Activated B cell treated with CpG ODN at 0.5 μM for 24 hours (primary cell): ENCODE measurements at regions not wholly inside any gene's neighbourhood (a gene's known extent, or its start where the extent isn't known, plus 50 kb on each side); places are given as distances from the start of the nearest gene placed in this dataset.

ENCODE experiments used
- ATAC-seq: fragments of 200-7000 bp; cut with Tn5 transposase; one replicate; pipeline ENCODE4 v1.10.0; 2021; ENCODE audit warnings: low read depth, mild to moderate bottlenecking, moderate library complexity
- CTCF ChIA-PET: fragments of 350-600 bp; sonication (Branson Sonifier 250); formaldehyde crosslinking; loops from one replicate; lab custom pipeline; 2021; ENCODE audit warnings: antibody characterized with exemption; lab: Charles Lee
- POLR2A ChIA-PET: fragments of 350-600 bp; sonication (Branson Sonifier 250); formaldehyde crosslinking; loops from one replicate; lab custom pipeline; 2021; ENCODE audit warnings: antibody characterized with exemption; lab: Charles Lee
- DNase-seq: peaks from one replicate; pipeline ENCODE4 v3.0.0; 2022
- H3K27ac Mint-ChIP-seq: one replicate; pipeline ENCODE4 v1.8.0; 2020; ENCODE audit warnings: mixed read lengths
- H3K27me3 Mint-ChIP-seq: one replicate; pipeline ENCODE4 v1.8.0; 2021; ENCODE audit warnings: mixed read lengths
- H3K36me3 Mint-ChIP-seq: one replicate; pipeline ENCODE4 v1.8.0; 2021; ENCODE audit warnings: low read depth, mixed read lengths
- H3K4me1 Mint-ChIP-seq: one replicate; pipeline ENCODE4 v1.8.0; 2021; ENCODE audit warnings: mixed read lengths
- H3K4me3 Mint-ChIP-seq: one replicate; pipeline ENCODE4 v1.8.0; 2020; ENCODE audit warnings: mild to moderate bottlenecking, mixed read lengths
- H3K9me3 Mint-ChIP-seq: one replicate; pipeline ENCODE4 v1.8.0; 2020; ENCODE audit warnings: mixed read lengths
- CTCF ChIP-seq: fragments of 200-600 bp; IDR thresholded peaks from one replicate; pipeline ENCODE4 v1.8.0; 2022; ENCODE audit warnings: antibody characterized with exemption, mild to moderate bottlenecking
- intact Hi-C: fragments of 100-400 bp; cut with micrococcal nuclease; formaldehyde crosslinking; loops from one replicate; pipeline ENCODE4 v1.15.1; 2024

GRCh38 chr7:17477182-17477581 is 178.7 kb downstream of the AHR start:
- POLR2A ChIA-PET: no interaction called here
- intact Hi-C loops: no loop called here
- Mint-ChIP-seq H3K27me3 (no peaks in the 10 kb centered on the region), H3K4me3 (no peak overlapping the region), H3K4me1 (peaks cover 13% of the 10 kb centered on the region), H3K27ac (no peak overlapping the region), H3K9me3 (no peaks in the 10 kb centered on the region), H3K36me3 (no peaks in the 10 kb centered on the region)
- DNase-seq: no peak
- ATAC-seq: no peak
- no peak for TF ChIP-seq CTCF
- CTCF ChIA-PET: no interaction called here

- H3K36me3 Mint-ChIP-seq: no peaks in the 10 kb centered on the region
- no peak overlapping the region for H3K4me3 Mint-ChIP-seq
- ChIA-PET CTCF (interaction anchor here (1.1 kb wide), 1 partner anchor 37 kb away, joined by 3 read pairs; no protein-coding TSS in a partner anchor), POLR2A (no interaction called here)
- no peaks in the 10 kb centered on the region for H3K27me3 Mint-ChIP-seq
- TF ChIP-seq CTCF: no peak
- no peak overlapping the region for H3K27ac Mint-ChIP-seq
- H3K9me3 Mint-ChIP-seq: peaks cover 4% of the 10 kb centered on the region
- DNase-seq (no peak), ATAC-seq (no peak)
- H3K4me1 Mint-ChIP-seq: no peaks in the 10 kb centered on the region
- intact Hi-C loops: no loop called here
Observed at GRCh38 chr7:17481118-17481517, 182.7 kb downstream of the AHR start.

- Mint-ChIP-seq H3K27ac (no peak overlapping the region), H3K9me3 (peaks cover 4% of the 10 kb centered on the region), H3K27me3 (no peaks in the 10 kb centered on the region), H3K4me1 (no peaks in the 10 kb centered on the region), H3K36me3 (no peaks in the 10 kb centered on the region), H3K4me3 (no peak overlapping the region)
- ATAC-seq (no peak), DNase-seq (no peak)
- CTCF ChIA-PET: no interaction called here
- TF ChIP-seq CTCF: no peak
- intact Hi-C loops: no loop called here
- POLR2A ChIA-PET: no interaction called here
Observed at GRCh38 chr7:17485368-17485767, 186.9 kb downstream of the AHR start.

- Mint-ChIP-seq H3K4me3 (no peak overlapping the region), H3K36me3 (no peaks in the 10 kb centered on the region), H3K9me3 (peaks cover 4% of the 10 kb centered on the region), H3K4me1 (no peaks in the 10 kb centered on the region), H3K27me3 (no peaks in the 10 kb centered on the region), H3K27ac (no peak overlapping the region)
- ChIA-PET POLR2A (no interaction called here), CTCF (no interaction called here)
- intact Hi-C loops: no loop called here
- no peak for TF ChIP-seq CTCF
- no peak for ATAC-seq
- no peak for DNase-seq
Observed at GRCh38 chr7:17485904-17486303, 187.5 kb downstream of the AHR start.

GRCh38 chr7:17486835-17487234 is 188.4 kb downstream of the AHR start:
- Mint-ChIP-seq H3K27me3 (no peaks in the 10 kb centered on the region), H3K9me3 (peaks cover 4% of the 10 kb centered on the region), H3K27ac (no peak overlapping the region), H3K36me3 (no peaks in the 10 kb centered on the region), H3K4me1 (no peaks in the 10 kb centered on the region), H3K4me3 (no peak overlapping the region)
- intact Hi-C loops: no loop called here
- DNase-seq (no peak), ATAC-seq (no peak)
- ChIA-PET POLR2A (no interaction called here), CTCF (no interaction called here)
- no peak for TF ChIP-seq CTCF
